ENCODE measurements at regions not wholly inside any gene's neighbourhood (a gene's known extent, or its start where the extent isn't known, plus 50 kb on each side); places are given as distances from the start of the nearest gene placed in this dataset.
A peak's percentile ranks its signal among the peaks of the same experiment; 100 is the strongest.

GRCh38 chr4:188728359-188728758 is 589.1 kb downstream of the TRIML1 start:
- TF ChIP-seq CTCF (conservative IDR thresholded peaks at IDR 0.05; ENCODE audit: low read depth, low read length) (no peak), RAD21 (IDR thresholded peaks at IDR 0.05; ENCODE audit: low read length) (no peak), CHD1 (IDR thresholded peaks at IDR 0.05; ENCODE audit: low read depth, low read length) (no peak), NFE2L2 (IDR thresholded peaks at IDR 0.05; ENCODE audit: low read depth, low read length) (peak; percentile 97), MAFK (IDR thresholded peaks at IDR 0.05; ENCODE audit: low read depth, low read length) (peak; percentile 69), POLR2A (IDR thresholded peaks at IDR 0.05; ENCODE audit: low read depth, low read length) (no peak), FOS (IDR thresholded peaks at IDR 0.05; ENCODE audit: low read depth, low read length) (no peak), CEBPB (IDR thresholded peaks at IDR 0.05; ENCODE audit: low read depth, low read length) (no peak), RFX5 (IDR thresholded peaks at IDR 0.05; ENCODE audit: low read depth, low read length) (no peak)

Measured in IMR-90 (cell line).